ENCODE measurements at regions not wholly inside any gene's neighbourhood (a gene's known extent, or its start where the extent isn't known, plus 50 kb on each side); places are given as distances from the start of the nearest gene placed in this dataset.
"Not testable (repeated sequence)": the region's sequence is repeated elsewhere in the genome, so short reads cannot be mapped to it uniquely, and the experiment has no call there.

DNA sequence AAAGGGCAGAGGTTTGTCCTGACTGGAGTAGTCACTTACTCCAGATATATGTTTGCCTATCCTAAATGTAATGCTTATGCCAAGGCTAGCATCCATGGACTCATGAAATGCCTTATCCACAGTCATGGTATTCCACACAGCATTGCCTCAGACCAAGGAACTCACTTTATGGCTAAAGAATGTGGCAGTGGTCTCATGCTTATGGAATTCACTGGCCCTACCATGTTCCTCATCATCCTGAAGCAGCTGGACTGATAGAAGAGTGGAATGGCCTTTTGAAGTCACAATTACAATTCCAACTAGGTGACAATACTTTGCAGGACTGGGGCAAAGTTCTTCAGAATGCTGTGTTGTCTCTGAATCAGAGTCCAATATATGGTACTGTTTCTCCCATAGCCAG is 1014.8 kb downstream of the RAPGEF2 start:
- DNase-seq, result no peak

- not testable (repeated sequence) for DNase-seq
Measured at GRCh38 chr4:160125576-160126287, 1022.9 kb downstream of the RAPGEF2 start.

DNA sequence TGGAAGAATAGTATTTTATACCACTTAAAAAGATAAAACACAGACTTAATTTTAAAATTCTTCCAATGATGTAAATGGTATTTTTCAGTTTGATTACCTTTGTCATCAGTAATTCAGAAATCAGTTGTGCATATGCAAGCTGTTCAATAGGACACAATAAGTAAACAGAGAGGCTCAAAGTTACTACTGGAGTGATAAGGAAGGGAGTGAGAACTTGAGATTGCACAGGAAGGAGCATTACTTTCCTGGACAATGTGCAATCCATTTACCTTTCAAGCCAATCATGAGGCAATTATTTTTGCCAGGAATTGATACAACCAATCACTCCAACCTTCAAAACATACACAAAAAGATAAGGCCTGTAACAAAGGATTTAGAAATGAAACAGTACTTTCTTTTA is 1024.3 kb downstream of the RAPGEF2 start:
- DNase-seq, result no peak

DNA sequence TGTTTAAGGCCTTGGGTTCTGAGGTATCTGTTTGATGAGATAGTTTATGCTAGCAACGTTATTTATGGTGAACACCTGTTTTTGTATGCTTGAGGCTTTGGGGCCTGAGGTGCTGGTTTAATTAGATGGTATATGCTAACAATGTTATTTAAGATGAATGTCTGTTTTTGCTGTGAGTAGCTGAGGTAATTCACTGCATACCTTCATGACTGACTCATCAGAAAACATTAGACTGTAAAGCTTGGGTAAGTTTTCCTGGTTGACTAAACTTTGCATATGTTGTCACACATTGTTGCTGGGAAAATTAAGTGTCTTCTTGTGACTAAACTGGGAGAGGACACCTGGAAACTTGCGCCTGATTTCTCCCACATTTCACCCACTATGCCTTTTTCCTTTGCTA is 1026.6 kb downstream of the RAPGEF2 start:
- no peak for DNase-seq

GRCh38 chr4:160136021-160136420 is 1033.1 kb downstream of the RAPGEF2 start:
- no peak for DNase-seq

- no peak for DNase-seq
Measured at GRCh38 chr4:160141206-160141605, 1038.3 kb downstream of the RAPGEF2 start.

- DNase-seq, result peak in 1 of 5 experiments; percentile 1
Measured at GRCh38 chr4:160142579-160142978, 1039.7 kb downstream of the RAPGEF2 start.

- DNase-seq, result no peak
Measured at GRCh38 chr4:160143574-160143973, 1040.7 kb downstream of the RAPGEF2 start.

GRCh38 chr4:160159457-160159856 is 1056.6 kb downstream of the RAPGEF2 start:
- DNase-seq, result no peak

DNA sequence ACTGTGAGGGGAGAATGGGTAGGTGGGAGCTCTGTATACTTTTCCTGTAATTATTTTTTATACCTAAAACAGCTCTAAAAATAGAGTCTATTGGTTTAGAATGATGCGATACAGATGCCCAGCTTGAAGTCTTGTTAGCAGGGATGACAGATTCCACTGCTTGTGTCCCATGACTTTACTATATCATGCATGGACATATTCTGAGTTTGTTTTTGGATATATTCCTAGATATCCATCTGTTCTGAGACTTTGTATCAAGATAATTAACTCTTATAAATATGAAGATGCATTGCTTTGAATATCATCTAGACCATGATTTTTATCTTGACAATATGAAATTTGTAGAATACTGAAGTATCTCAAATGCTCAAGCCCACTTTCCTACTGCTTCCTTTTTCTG is 1058.1 kb downstream of the RAPGEF2 start:
- no peak for DNase-seq

DNA sequence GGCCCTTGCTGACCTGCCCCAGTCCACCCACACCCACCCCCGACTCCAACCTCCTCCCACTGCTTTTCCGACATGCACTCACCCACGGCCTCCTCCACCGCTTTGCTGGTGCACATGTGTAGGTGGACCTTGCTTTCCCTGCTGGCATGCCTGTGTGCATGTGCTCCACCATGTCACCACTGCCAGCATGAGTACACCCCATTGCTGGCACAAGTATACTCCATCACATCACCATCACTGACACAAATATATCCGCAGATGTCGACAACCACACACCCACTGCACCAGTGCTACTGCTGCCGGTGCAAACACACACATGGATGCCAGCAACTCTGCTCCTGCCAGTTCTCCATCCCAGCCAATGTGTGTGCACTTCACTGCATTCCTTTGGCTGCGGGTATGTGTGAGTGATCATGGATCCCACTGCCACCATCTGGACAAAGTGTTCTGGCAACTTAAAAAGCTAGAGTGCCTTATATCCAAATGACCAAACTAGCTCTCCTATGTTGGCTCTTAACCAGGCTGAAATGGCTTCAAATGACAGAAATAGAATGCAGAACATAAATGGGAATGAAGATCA is 1072.3 kb downstream of the RAPGEF2 start:
- DNase-seq, result no peak

- no peak for DNase-seq
Measured at GRCh38 chr4:160180211-160180610, 1077.3 kb downstream of the RAPGEF2 start.

DNA sequence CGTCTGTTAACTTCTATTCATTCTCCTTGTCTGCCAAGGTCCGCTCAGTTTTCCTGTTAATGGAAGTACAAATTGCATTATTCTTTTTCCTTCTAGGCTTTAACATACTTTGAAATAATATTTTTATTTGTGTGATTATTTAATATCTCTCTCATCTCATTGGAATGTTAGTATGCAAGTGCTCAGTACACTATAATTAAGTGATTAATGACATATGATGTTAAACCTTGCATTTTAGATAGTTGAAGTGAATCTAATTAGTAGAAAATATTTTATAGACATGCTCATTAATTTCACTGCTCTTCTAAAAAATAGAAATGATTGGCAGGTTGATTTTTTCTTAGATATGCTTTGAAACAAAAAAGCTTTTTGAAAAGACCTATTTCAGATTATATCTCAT is 1079.8 kb downstream of the RAPGEF2 start:
- DNase-seq, result no peak

DNA sequence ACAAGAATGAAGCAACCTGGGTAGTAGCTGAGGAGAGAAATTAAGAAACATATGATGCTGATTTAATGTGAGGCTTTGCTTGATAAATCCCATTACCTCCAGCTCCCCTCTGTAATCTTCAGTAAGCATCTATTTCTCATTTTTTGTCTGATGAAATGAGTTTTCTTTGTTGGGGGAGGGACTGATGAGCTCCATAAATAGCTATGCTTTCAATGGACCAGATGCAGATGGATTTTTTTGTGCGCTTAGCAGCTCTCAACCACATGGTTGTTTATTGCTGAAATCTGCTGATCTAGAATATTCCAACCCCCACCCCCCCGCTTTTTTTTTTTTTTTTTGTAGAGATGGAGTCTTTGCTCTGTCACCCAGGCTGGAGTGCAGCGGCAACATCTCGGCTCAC is 1082.0 kb downstream of the RAPGEF2 start:
- DNase-seq, result no peak

GRCh38 chr4:160193787-160194186 is 1090.9 kb downstream of the RAPGEF2 start:
- no peak for DNase-seq

DNA sequence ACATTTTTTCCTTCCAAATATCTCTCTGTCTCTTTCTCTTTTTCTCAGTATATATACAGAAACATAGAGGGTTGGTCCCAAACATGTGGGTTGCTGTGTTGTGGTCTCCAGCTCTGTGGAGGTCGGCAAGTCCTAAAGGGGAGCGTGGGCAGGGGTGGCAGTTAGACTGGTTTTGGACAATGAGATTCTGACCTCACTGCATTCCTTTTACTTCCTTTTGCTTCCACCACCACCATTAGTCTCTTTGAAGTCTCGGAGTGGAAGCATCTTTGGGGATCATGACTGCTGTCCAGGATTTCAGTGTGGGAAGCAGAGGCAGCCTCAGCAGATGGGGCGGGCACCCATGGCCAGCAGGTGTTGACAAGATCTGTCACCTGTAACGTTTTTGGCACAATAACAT is 1091.8 kb downstream of the RAPGEF2 start:
- DNase-seq, result no peak

GRCh38 chr4:160202802-160203201 is 1099.9 kb downstream of the RAPGEF2 start:
- no peak for DNase-seq

GRCh38 chr4:160212078-160212477 is 1109.2 kb downstream of the RAPGEF2 start:
- DNase-seq, result no peak

DNA sequence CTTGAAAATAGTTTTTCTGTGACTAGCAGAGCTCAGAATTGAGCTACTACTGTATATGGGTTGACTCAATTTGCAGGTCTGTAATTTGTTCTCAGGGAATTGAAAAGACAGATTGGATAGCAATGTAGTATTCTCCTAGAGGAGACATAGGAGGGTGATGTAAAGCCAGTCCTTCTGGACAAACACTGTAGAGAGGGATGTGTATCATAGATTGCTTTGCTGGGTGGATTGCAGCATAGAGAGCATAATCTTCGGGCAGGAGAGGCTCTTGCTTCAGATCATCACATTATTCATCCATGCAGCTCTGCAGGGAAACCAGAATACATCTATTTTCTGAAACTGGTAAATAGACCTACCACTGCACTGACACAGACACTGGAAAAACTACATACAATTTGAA is 1110.5 kb downstream of the RAPGEF2 start:
- DNase-seq, result no peak

- no peak for DNase-seq
Measured at GRCh38 chr4:160217352-160217751, 1114.5 kb downstream of the RAPGEF2 start.

DNA sequence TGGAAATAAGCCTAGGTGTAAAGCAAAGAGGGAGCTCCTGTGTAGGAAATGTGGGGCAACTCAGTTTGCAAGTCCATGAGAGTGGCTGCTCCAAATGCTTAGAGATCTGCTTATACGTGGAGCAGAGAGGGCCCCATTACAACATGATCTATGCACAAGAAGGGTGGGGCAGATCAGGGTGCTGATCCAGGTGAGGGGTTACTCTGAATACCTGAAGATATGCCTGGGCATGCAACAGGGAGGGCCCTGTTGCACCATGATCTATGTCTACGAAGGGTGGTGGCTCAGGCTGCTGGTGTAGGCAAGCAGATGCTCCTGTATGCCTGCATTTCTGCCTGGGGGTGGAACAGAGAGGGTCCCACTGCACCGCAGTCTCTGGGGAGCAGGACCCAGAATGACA is 1121.2 kb downstream of the RAPGEF2 start:
- DNase-seq, result no peak

DNA sequence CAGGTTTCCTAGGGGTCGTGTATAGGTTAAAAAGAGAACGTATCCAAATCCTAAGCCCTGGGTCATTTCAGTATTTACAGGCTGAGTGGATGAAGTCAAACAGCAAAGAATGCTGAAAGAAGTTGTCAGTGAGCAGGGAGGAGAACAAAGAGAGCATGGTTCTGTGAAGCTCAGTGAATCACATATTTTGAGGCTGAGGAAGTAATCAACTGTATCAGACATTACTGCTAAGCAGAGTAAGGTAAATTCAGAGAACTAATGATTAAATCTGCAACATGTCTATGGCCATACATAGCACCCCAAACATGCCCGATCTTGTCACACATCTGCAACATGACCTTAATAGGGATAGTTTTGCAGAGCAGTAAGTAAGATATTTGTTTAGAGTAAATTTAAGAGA is 1130.3 kb downstream of the RAPGEF2 start:
- no peak for DNase-seq

DNA sequence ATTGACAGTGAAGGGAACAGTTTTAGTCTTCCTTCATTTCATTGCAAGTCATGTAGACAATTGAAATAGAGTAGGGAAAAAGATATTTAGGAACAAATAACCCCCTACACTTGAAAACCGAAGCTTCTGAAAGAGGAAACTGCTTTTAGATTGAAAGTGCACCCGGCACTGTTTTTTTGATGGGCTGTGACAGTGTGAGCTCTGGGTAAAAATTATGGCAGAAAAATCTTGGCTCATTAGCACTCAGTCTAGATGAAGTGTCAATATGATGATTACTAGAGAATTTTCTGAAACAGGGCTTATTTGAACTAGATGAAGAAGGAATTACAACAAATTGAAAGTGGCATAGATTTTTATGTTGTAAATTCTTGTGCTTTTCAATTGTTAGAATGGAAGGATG is 1132.4 kb downstream of the RAPGEF2 start:
- no peak for DNase-seq

DNA sequence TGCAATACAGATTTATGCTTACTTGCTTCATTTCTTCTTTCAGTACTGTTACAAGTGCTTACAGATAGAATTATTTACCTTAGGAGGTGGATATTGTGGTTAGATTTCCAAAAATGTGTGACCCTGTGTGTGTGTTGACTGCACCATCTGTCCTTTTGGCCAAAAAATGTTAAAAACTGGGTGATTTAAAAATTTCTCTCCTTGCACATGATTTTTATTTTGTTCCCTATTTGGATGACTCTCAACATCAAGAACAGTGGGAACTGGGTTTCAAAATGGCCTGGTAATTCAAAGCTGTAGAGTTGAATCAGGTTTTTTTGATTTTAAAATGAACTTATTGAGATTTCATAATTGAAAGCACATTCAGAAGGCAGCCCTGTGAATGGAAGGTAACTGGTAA is 1132.9 kb downstream of the RAPGEF2 start:
- no peak for DNase-seq

GRCh38 chr4:160238790-160239189 is 1135.9 kb downstream of the RAPGEF2 start:
- no peak for DNase-seq

Data from T-helper 2 cell (primary cell).